ENCODE measurements at regions not wholly inside any gene's neighbourhood (a gene's known extent, or its start where the extent isn't known, plus 50 kb on each side); places are given as distances from the start of the nearest gene placed in this dataset.
"Not testable (repeated sequence)": the region's sequence is repeated elsewhere in the genome, so short reads cannot be mapped to it uniquely, and the experiment has no call there.

DNA sequence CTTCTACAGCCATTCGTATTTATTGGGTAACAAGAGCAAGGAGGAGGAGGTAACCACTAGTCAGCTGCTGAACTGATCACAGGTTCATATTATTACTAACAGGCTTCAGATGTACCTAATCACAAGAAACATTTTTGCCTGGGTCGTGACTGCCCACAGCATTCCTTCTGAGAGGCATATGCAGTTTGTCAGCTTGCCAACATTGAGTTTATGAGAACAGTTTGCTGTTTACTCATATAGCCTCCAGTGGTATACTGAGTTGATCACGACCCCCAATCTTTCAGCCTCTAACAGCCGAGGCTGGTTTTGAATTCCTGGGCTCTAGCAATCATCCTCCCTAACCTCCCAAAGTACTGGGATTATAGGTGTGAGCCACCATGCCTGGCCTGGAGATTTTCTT is 693.6 kb downstream of the TLE1 start:
- TF ChIP-seq MYC (IDR thresholded peaks at IDR 0.05; ENCODE audit: low read depth, low read length): no peak
- TF ChIP-seq POLR2A (IDR thresholded peaks at IDR 0.05; ENCODE audit: low read depth, low read length): no peak
- TF ChIP-seq POLR2AphosphoS5 (IDR thresholded peaks at IDR 0.05; ENCODE audit: insufficient read depth, low read depth, low read length): no peak
- TF ChIP-seq GATA2 (IDR thresholded peaks at IDR 0.05; ENCODE audit: insufficient read depth, insufficient read length, low read depth, low read length): no peak
- no peak for TF ChIP-seq JUN (IDR thresholded peaks at IDR 0.05; ENCODE audit: borderline replicate concordance, insufficient read depth, insufficient read length, low read depth)
- BruUV-seq (replicated peaks): no TSS peak
- H4K20me1 ChIP-seq (replicated peaks; ENCODE audit: control insufficient read depth, extremely low read depth, insufficient read depth, low read length): no peaks in the 10 kb centered on the region
- H3K36me3 ChIP-seq (ENCODE audit: control insufficient read depth in 2 of 2, extremely low read depth in 1 of 2, insufficient read depth in 2 of 2, low read length in 2 of 2): no peaks in the 10 kb centered on the region
- ChIA-PET POLR2A (no interaction called here), CTCF (no interaction called here)
- dilution Hi-C loops (cut with MboI; ENCODE audit: extremely low pct_ligation_motif_present, low sequenced_read_pairs): no loop called here
- no peaks in the 10 kb centered on the region for H3K9me1 ChIP-seq (replicated peaks; ENCODE audit: control insufficient read depth, extremely low read depth, insufficient read depth, low read length)
- no peak overlapping the region for H3K4me2 ChIP-seq (ENCODE audit: insufficient read depth, low read length)
- FAIRE-seq (no peak), DNase-seq (ENCODE audit: low read depth, low spot score) (no peak)
- H2AFZ ChIP-seq (ENCODE audit: low read depth, low read length): no peak overlapping the region
- peaks cover 11% of the 10 kb centered on the region for H3K4me1 ChIP-seq (ENCODE audit: control insufficient read depth, extremely low read depth, insufficient read depth, low read length)
- no peaks in the 10 kb centered on the region for H3K27me3 ChIP-seq (ENCODE audit: control insufficient read depth in 2 of 2, insufficient read depth in 2 of 2, low read length in 2 of 2)
- no peaks in the 10 kb centered on the region for H3K9me3 ChIP-seq (replicated peaks; ENCODE audit: control insufficient read depth, insufficient read depth, low read length)
- H3K4me3 ChIP-seq (replicated peaks in 1 of 3; ENCODE audit: insufficient read depth in 1 of 3, low read depth in 1 of 3, low read length in 3 of 3): no peak overlapping the region
- no peak overlapping the region for H3K9ac ChIP-seq (replicated peaks; ENCODE audit: extremely low read depth, insufficient read depth, low read length)
- intact Hi-C loops (cut with micrococcal nuclease): loop anchor here (2.0 kb wide), 1 partner anchor 33 kb away; no protein-coding TSS in a partner anchor
- no peaks in the 10 kb centered on the region for H3K79me2 ChIP-seq (ENCODE audit: control insufficient read depth, insufficient read depth, low read length)
- no peak overlapping the region for H3K27ac ChIP-seq (ENCODE audit: insufficient read depth, low read depth, low read length)

DNA sequence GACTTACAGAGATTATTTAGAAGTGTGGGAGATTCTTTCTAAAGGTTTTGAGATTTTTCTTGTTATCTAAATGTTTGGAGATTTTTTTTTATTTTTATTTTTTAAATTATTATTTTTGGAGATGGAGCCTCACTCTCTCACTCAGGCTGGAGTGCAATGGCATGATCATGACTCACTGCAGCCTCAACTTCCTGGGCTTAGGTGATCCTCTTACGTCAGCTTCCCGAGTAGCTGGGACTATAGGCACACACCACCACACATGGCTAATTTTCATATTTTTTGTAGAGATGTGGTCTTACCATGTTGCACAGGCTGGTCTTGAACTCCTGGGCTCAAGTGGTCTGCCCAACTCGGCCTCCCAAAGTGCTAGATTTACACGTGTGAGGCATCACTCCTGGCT is 694.5 kb downstream of the TLE1 start:
- H3K9ac ChIP-seq (replicated peaks; ENCODE audit: extremely low read depth, insufficient read depth, low read length): peak overlapping the region; percentile 23
- FAIRE-seq (peak; percentile 66), DNase-seq (ENCODE audit: low read depth, low spot score) (peak; percentile 13)
- H3K27ac ChIP-seq (ENCODE audit: insufficient read depth, low read depth, low read length): peak overlapping the region; percentile 63
- no TSS peak for BruUV-seq (replicated peaks)
- no peaks in the 10 kb centered on the region for H3K9me3 ChIP-seq (replicated peaks; ENCODE audit: control insufficient read depth, insufficient read depth, low read length)
- CTCF ChIA-PET: no interaction called here
- H2AFZ ChIP-seq (ENCODE audit: low read depth, low read length): no peak overlapping the region
- no peaks in the 10 kb centered on the region for H3K9me1 ChIP-seq (replicated peaks; ENCODE audit: control insufficient read depth, extremely low read depth, insufficient read depth, low read length)
- TF ChIP-seq FOS (IDR thresholded peaks at IDR 0.05; ENCODE audit: borderline replicate concordance, insufficient read depth, low read length) (peak; percentile 81), GATA2 (IDR thresholded peaks at IDR 0.05; ENCODE audit: insufficient read depth, insufficient read length, low read depth, low read length) (no peak)
- peaks cover 11% of the 10 kb centered on the region for H3K4me1 ChIP-seq (ENCODE audit: control insufficient read depth, extremely low read depth, insufficient read depth, low read length)
- H3K36me3 ChIP-seq (ENCODE audit: control insufficient read depth in 2 of 2, extremely low read depth in 1 of 2, insufficient read depth in 2 of 2, low read length in 2 of 2): no peaks in the 10 kb centered on the region
- dilution Hi-C loops (cut with MboI; ENCODE audit: extremely low pct_ligation_motif_present, low sequenced_read_pairs): no loop called here
- no peaks in the 10 kb centered on the region for H3K79me2 ChIP-seq (ENCODE audit: control insufficient read depth, insufficient read depth, low read length)
- H3K4me3 ChIP-seq (replicated peaks in 1 of 3; ENCODE audit: insufficient read depth in 1 of 3, low read depth in 1 of 3, low read length in 3 of 3): no peak overlapping the region
- H3K4me2 ChIP-seq (ENCODE audit: insufficient read depth, low read length): peak overlapping the region; percentile 31
- H4K20me1 ChIP-seq (replicated peaks; ENCODE audit: control insufficient read depth, extremely low read depth, insufficient read depth, low read length): no peaks in the 10 kb centered on the region
- intact Hi-C loops (cut with micrococcal nuclease): loop anchor here (2.0 kb wide), 1 partner anchor 34 kb away; no protein-coding TSS in a partner anchor
- H3K27me3 ChIP-seq (ENCODE audit: control insufficient read depth in 2 of 2, insufficient read depth in 2 of 2, low read length in 2 of 2): no peaks in the 10 kb centered on the region
- POLR2A ChIA-PET: no interaction called here

DNA sequence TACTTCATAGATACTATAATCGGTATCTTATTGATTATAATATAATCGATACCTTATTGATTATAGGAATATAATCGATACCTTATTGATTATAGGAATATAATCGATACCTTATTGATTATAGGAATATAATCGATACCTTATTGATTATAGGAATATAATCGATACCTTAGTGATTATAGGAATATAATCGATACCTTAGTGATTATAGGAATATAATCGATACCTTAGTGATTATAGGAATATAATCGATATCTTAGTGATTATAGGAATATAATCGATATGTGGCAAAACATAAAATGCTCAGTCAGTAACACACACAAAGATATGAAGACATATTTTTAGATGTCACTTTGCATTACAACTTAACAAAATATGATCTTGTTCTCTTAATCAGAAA is 703.8 kb downstream of the TLE1 start:
- H3K4me1 ChIP-seq (ENCODE audit: control insufficient read depth, extremely low read depth, insufficient read depth, low read length); H3K79me2 ChIP-seq (ENCODE audit: control insufficient read depth, insufficient read depth, low read length); H2AFZ ChIP-seq (ENCODE audit: low read depth, low read length); H3K27ac ChIP-seq (ENCODE audit: insufficient read depth, low read depth, low read length); DNase-seq (ENCODE audit: low read depth, low spot score); H3K4me2 ChIP-seq (ENCODE audit: insufficient read depth, low read length); intact Hi-C loops (cut with micrococcal nuclease); H3K9ac ChIP-seq (replicated peaks; ENCODE audit: extremely low read depth, insufficient read depth, low read length); H3K27me3 ChIP-seq (ENCODE audit: control insufficient read depth in 2 of 2, insufficient read depth in 2 of 2, low read length in 2 of 2); BruUV-seq (replicated peaks); H3K36me3 ChIP-seq (ENCODE audit: control insufficient read depth in 2 of 2, extremely low read depth in 1 of 2, insufficient read depth in 2 of 2, low read length in 2 of 2); FAIRE-seq; H3K9me1 ChIP-seq (replicated peaks; ENCODE audit: control insufficient read depth, extremely low read depth, insufficient read depth, low read length); H4K20me1 ChIP-seq (replicated peaks; ENCODE audit: control insufficient read depth, extremely low read depth, insufficient read depth, low read length); H3K4me3 ChIP-seq (replicated peaks in 1 of 3; ENCODE audit: insufficient read depth in 1 of 3, low read depth in 1 of 3, low read length in 3 of 3); POLR2A ChIA-PET; dilution Hi-C loops (cut with MboI; ENCODE audit: extremely low pct_ligation_motif_present, low sequenced_read_pairs); CTCF ChIA-PET; H3K9me3 ChIP-seq (replicated peaks; ENCODE audit: control insufficient read depth, insufficient read depth, low read length): not testable (repeated sequence)
